ENCODE measurements at regions not wholly inside any gene's neighbourhood (a gene's known extent, or its start where the extent isn't known, plus 50 kb on each side); places are given as distances from the start of the nearest gene placed in this dataset.

GRCh38 chr9:89985068-89985467 is 380.3 kb downstream of the GADD45G start:
- H3K4me3 ChIP-seq: no peak overlapping the region
- peaks cover 8% of the 10 kb centered on the region for H3K9me3 ChIP-seq
- DNase-seq: no peak
- no peaks in the 10 kb centered on the region for H3K36me3 ChIP-seq
- no peaks in the 10 kb centered on the region for H3K27me3 ChIP-seq

GRCh38 chr9:89986190-89986589 is 381.4 kb downstream of the GADD45G start:
- Histone ChIP-seq H3K4me3 (no peak overlapping the region), H3K9me3 (peaks cover 8% of the 10 kb centered on the region)
- DNase-seq: no peak

GRCh38 chr9:89988458-89988857 is 383.6 kb downstream of the GADD45G start:
- H3K27me3 ChIP-seq: no peaks in the 10 kb centered on the region
- H3K4me3 ChIP-seq: no peak overlapping the region
- H3K9me3 ChIP-seq: peaks cover 1% of the 10 kb centered on the region
- no peak for DNase-seq
- no peaks in the 10 kb centered on the region for H3K36me3 ChIP-seq

More at GRCh38 chr9:89986190-89986589, 381.4 kb downstream of the GADD45G start:
- Histone ChIP-seq H3K27me3 (no peaks in the 10 kb centered on the region), H3K36me3 (no peaks in the 10 kb centered on the region)

GRCh38 chr9:89991204-89991790 is 386.5 kb downstream of the GADD45G start:
- Histone ChIP-seq H3K36me3 (no peaks in the 10 kb centered on the region), H3K27me3 (no peaks in the 10 kb centered on the region), H3K9me3 (no peaks in the 10 kb centered on the region), H3K4me3 (no peak overlapping the region)
- DNase-seq: no peak

- Histone ChIP-seq H3K27me3 (no peaks in the 10 kb centered on the region), H3K9me3 (no peaks in the 10 kb centered on the region), H3K4me3 (no peak overlapping the region), H3K36me3 (no peaks in the 10 kb centered on the region)
- DNase-seq: no peak
Measured at GRCh38 chr9:89992326-89993198, 387.8 kb downstream of the GADD45G start.

- Histone ChIP-seq H3K4me3 (no peak overlapping the region), H3K27me3 (no peaks in the 10 kb centered on the region), H3K9me3 (no peaks in the 10 kb centered on the region), H3K36me3 (no peaks in the 10 kb centered on the region)
- DNase-seq: no peak
Measured at GRCh38 chr9:89993678-89994630, 389.1 kb downstream of the GADD45G start.

- H3K27me3 ChIP-seq: no peaks in the 10 kb centered on the region
- no peaks in the 10 kb centered on the region for H3K9me3 ChIP-seq
- no peak for DNase-seq
- no peaks in the 10 kb centered on the region for H3K36me3 ChIP-seq
- no peak overlapping the region for H3K4me3 ChIP-seq
Measured at GRCh38 chr9:89994988-89995613, 390.3 kb downstream of the GADD45G start.

GRCh38 chr9:89996116-89996515 is 391.3 kb downstream of the GADD45G start:
- no peaks in the 10 kb centered on the region for H3K36me3 ChIP-seq
- no peak for DNase-seq
- no peaks in the 10 kb centered on the region for H3K9me3 ChIP-seq
- H3K4me3 ChIP-seq: no peak overlapping the region
- no peaks in the 10 kb centered on the region for H3K27me3 ChIP-seq

GRCh38 chr9:89996773-89997172 is 392.0 kb downstream of the GADD45G start:
- Histone ChIP-seq H3K27me3 (no peaks in the 10 kb centered on the region), H3K4me3 (no peak overlapping the region), H3K9me3 (no peaks in the 10 kb centered on the region), H3K36me3 (no peaks in the 10 kb centered on the region)
- peak; percentile 22 for DNase-seq

- Histone ChIP-seq H3K27me3 (no peaks in the 10 kb centered on the region), H3K9me3 (no peaks in the 10 kb centered on the region), H3K4me3 (no peak overlapping the region), H3K36me3 (no peaks in the 10 kb centered on the region)
- no peak for DNase-seq
Measured at GRCh38 chr9:89998633-89999032, 393.8 kb downstream of the GADD45G start.

GRCh38 chr9:89999176-89999533 is 394.3 kb downstream of the GADD45G start:
- H3K9me3 ChIP-seq: no peaks in the 10 kb centered on the region
- no peaks in the 10 kb centered on the region for H3K36me3 ChIP-seq
- H3K4me3 ChIP-seq: no peak overlapping the region
- no peaks in the 10 kb centered on the region for H3K27me3 ChIP-seq
- DNase-seq: no peak

- no peaks in the 10 kb centered on the region for H3K36me3 ChIP-seq
- DNase-seq: peak; percentile 83
- H3K4me3 ChIP-seq: peak overlapping the region; percentile 26
- no peaks in the 10 kb centered on the region for H3K27me3 ChIP-seq
- H3K9me3 ChIP-seq: 0 out of 2 replicates have a peak, but pooled peaks cover 1% of the 10 kb centered on the region
Measured at GRCh38 chr9:89999534-90000370, 394.9 kb downstream of the GADD45G start.

GRCh38 chr9:90000925-90001324 is 396.1 kb downstream of the GADD45G start:
- DNase-seq: no peak
- Histone ChIP-seq H3K36me3 (no peaks in the 10 kb centered on the region), H3K4me3 (no peak overlapping the region), H3K27me3 (no peaks in the 10 kb centered on the region), H3K9me3 (0 out of 2 replicates have a peak, but pooled peaks cover 5% of the 10 kb centered on the region)

- DNase-seq: no peak
- 0 out of 2 replicates have a peak, but pooled peaks cover 5% of the 10 kb centered on the region for H3K9me3 ChIP-seq
- no peaks in the 10 kb centered on the region for H3K36me3 ChIP-seq
- no peak overlapping the region for H3K4me3 ChIP-seq
- no peaks in the 10 kb centered on the region for H3K27me3 ChIP-seq
Measured at GRCh38 chr9:90001747-90002146, 396.9 kb downstream of the GADD45G start.

- no peaks in the 10 kb centered on the region for H3K27me3 ChIP-seq
- H3K36me3 ChIP-seq: no peaks in the 10 kb centered on the region
- peak; percentile 82 for DNase-seq
- 0 out of 2 replicates have a peak, but pooled peaks cover 5% of the 10 kb centered on the region for H3K9me3 ChIP-seq
- H3K4me3 ChIP-seq: no peak overlapping the region
Measured at GRCh38 chr9:90002397-90003271, 397.8 kb downstream of the GADD45G start.
